ENCODE measurements at regions not wholly inside any gene's neighbourhood (a gene's known extent, or its start where the extent isn't known, plus 50 kb on each side); places are given as distances from the start of the nearest gene placed in this dataset.
"Not testable (repeated sequence)": the region's sequence is repeated elsewhere in the genome, so short reads cannot be mapped to it uniquely, and the experiment has no call there.

DNA sequence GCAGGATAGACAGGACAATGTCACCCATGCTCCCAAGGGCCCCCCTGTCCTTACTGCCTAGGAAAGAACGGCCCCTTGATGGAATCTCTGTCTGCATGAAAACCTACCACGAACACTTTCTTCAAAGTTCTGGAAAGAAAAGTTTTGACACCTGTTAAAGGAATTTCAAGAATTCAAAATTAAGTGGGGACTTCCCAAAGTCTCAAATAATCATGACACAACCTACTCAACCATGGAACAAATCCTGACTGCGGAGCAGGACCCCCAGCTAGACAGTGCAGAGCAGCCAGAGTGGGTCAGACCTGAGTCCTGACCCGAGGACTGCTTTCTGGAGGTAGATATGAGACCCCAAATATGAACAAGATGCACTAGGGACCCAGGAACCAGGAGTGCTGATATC lies 245.3 kb upstream of the NSMCE3 start:
- no peak for DNase-seq (ENCODE audit: low read depth, low spot score)
- no peak overlapping the region for H3K4me3 ChIP-seq (ENCODE audit: low read depth, low read length)
- POLR2A ChIA-PET, result no interaction called here
- no peak for TF ChIP-seq CTCF (IDR thresholded peaks at IDR 0.05; ENCODE audit: insufficient read depth, low read length, missing control alignments)
- CTCF ChIA-PET, result no interaction called here

GRCh38 chr15:29511663-29512062 lies 242.0 kb upstream of the NSMCE3 start:
- no peak for DNase-seq (ENCODE audit: low read depth, low spot score)
- ChIA-PET POLR2A (no interaction called here), CTCF (no interaction called here)
- TF ChIP-seq CTCF (IDR thresholded peaks at IDR 0.05; ENCODE audit: insufficient read depth, low read length, missing control alignments), result no peak
- no peak overlapping the region for H3K4me3 ChIP-seq (ENCODE audit: low read depth, low read length)

DNA sequence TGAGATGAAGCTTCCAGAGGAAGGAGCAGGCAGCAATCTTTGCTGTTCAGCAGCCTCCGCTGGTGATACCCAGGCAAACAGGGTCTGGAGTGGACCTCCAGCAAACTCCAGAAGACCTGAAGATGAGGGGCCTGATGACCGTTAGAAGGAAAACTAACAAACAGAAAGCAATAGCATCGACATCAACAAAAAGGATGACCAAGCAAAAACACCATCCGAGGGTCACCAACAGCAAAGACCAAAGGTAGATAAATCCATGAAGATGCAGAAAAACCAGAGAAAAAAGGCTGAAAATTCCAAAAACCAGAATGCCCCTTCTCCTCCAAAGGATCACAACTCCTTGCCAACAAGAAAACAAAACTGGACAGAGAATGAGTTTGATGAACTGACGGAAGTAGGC lies 235.9 kb upstream of the NSMCE3 start:
- CTCF ChIA-PET, POLR2A ChIA-PET: not testable (repeated sequence)

GRCh38 chr15:29490747-29491471 lies 221.3 kb upstream of the NSMCE3 start:
- TF ChIP-seq CTCF (IDR thresholded peaks at IDR 0.05; ENCODE audit: insufficient read depth, low read length, missing control alignments), result no peak
- H3K4me3 ChIP-seq (ENCODE audit: low read depth, low read length), result no peak overlapping the region
- no peak for DNase-seq (ENCODE audit: low read depth, low spot score)
- ChIA-PET POLR2A (no interaction called here), CTCF (no interaction called here)

More for the DNA sequence above, 235.9 kb upstream of the NSMCE3 start:
- H3K4me3 ChIP-seq (ENCODE audit: low read depth, low read length); DNase-seq (ENCODE audit: low read depth, low spot score): not testable (repeated sequence)

DNA sequence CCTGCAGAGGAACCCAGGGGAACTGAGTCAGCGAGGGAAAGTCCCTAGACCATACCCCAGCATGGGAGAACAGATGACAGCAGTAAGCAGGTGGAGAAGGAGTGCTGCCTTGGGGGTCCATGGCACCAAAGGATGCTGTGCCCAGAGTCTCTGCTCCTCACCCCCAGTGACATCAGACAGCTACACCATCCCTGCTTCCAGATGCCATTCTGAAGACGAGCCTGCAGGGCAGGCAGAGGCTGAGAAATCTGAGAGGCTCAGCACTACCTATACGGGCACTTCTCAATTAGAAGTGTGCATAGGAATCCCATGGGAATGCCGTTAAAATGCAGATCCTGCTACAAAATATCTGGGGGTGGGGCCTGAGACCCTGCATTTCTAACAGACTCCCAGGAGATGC lies 211.3 kb upstream of the NSMCE3 start:
- ChIA-PET CTCF (no interaction called here), POLR2A (no interaction called here)
- no peak for DNase-seq (ENCODE audit: low read depth, low spot score)
- no peak overlapping the region for H3K4me3 ChIP-seq (ENCODE audit: low read depth, low read length)
- no peak for TF ChIP-seq CTCF (IDR thresholded peaks at IDR 0.05; ENCODE audit: insufficient read depth, low read length, missing control alignments)

DNA sequence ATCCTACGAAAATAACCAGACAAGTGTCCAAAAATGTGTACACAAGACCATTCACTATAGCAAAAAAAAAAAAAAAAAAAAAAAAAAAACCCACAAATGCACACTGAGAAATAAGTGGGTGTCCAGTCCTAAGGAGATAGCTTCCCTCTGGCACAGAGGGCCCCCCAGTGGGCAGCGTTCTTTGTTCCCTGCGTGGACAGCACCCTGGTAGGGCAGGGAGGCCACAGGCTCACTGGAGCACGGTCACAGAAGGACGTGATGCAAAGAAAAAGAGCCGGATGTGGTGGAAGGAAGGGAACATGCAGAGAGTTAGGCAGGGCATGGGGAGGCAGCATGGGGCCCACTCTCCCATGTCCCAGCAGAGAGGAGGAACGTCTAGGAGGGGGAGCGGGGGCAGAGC lies 210.7 kb upstream of the NSMCE3 start:
- no peak overlapping the region for H3K4me3 ChIP-seq (ENCODE audit: low read depth, low read length)
- POLR2A ChIA-PET, result no interaction called here
- no peak for TF ChIP-seq CTCF (IDR thresholded peaks at IDR 0.05; ENCODE audit: insufficient read depth, low read length, missing control alignments)
- DNase-seq (ENCODE audit: low read depth, low spot score), result no peak
- CTCF ChIA-PET, result no interaction called here

DNA sequence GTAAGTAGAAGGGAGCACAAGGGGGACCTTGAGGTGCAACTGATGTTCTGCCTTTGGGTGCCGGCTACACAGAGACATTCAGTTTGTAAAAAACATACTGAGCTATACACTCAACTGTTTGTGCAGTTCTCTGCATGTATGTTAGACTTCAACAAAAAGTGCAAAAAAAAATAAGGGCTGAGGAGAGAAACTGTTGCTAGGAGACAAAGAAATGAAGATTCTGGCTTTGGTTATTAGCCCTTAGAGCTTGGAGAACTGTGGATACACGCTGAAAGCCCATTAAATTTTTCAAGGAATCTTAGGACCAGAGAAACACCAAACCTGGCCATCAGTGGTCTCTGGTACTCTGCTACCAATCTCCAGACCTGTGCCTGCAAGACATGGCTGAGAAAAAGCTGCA lies 207.6 kb upstream of the NSMCE3 start:
- TF ChIP-seq CTCF (IDR thresholded peaks at IDR 0.05; ENCODE audit: insufficient read depth, low read length, missing control alignments), result no peak
- H3K4me3 ChIP-seq (ENCODE audit: low read depth, low read length), result no peak overlapping the region
- CTCF ChIA-PET, result no interaction called here
- POLR2A ChIA-PET, result no interaction called here
- DNase-seq (ENCODE audit: low read depth, low spot score), result no peak
